ENCODE measurements at regions not wholly inside any gene's neighbourhood (a gene's known extent, or its start where the extent isn't known, plus 50 kb on each side); places are given as distances from the start of the nearest gene placed in this dataset.

GRCh38 chr15:39018966-39019365 lies 454.4 kb upstream of the RASGRP1 start:
- TF ChIP-seq POLR2AphosphoS5 (IDR thresholded peaks at IDR 0.05) = no peak
- no peak for TF ChIP-seq CTCF (IDR thresholded peaks at IDR 0.05)
- TF ChIP-seq EP300 (IDR thresholded peaks at IDR 0.05) = no peak
- TF ChIP-seq POLR2A (IDR thresholded peaks at IDR 0.05) = no peak
